IMR-90 (cell line): ENCODE measurements at regions not wholly inside any gene's neighbourhood (a gene's known extent, or its start where the extent isn't known, plus 50 kb on each side); places are given as distances from the start of the nearest gene placed in this dataset.
A peak's percentile ranks its signal among the peaks of the same experiment; 100 is the strongest.

Source experiments
- ATAC-seq: fragments of 200-7000 bp; cut with Tn5 transposase; 2 replicates; pipeline ENCODE4 v1.9.1; 2020; ENCODE audit warnings: low read depth, mild to moderate bottlenecking, moderate library complexity
- BruUV-seq: library from RNA; stranded (reverse); fragments of 400-500 nt; replicated peaks from 2 replicates; lab custom pipeline; 2021; lab: Mats Ljungman, UMichigan
- CTCF ChIA-PET: fragments of 300-600 bp; formaldehyde crosslinking; extraction: SDS; loops from one replicate; lab custom pipeline; 2021; ENCODE audit warnings: antibody characterized with exemption; lab: Yijun Ruan, JAX
- POLR2A ChIA-PET: fragments of 300-600 bp; sonication (Branson Sonifier 250); formaldehyde crosslinking; loops from one replicate; lab custom pipeline; 2022; ENCODE audit warnings: antibody characterized with exemption; ENCODE audit not compliant: unreplicated experiment; lab: Charles Lee
- DNase-seq: peaks from one replicate; pipeline ENCODE4 v3.0.0; 2013
- H2AFZ ChIP-seq: replicated peaks from 2 replicates; pipeline ENCODE3; 2013; ENCODE audit warnings: low read length, mild to moderate bottlenecking; ENCODE audit not compliant: poor library complexity
- H2AK5ac ChIP-seq: 2 replicates; pipeline ENCODE4 v1.6.1; 2013; ENCODE audit warnings: low read depth, low read length, inconsistent platforms
- H2AK9ac ChIP-seq: replicated peaks from 2 replicates; pipeline ENCODE3; 2013; ENCODE audit warnings: mild to moderate bottlenecking, low read depth, low read length, moderate library complexity; ENCODE audit not compliant: poor library complexity
- H2BK120ac ChIP-seq: 2 replicates; pipeline ENCODE4 v1.6.1; 2013; ENCODE audit warnings: low read depth, low read length, inconsistent platforms
- H2BK15ac ChIP-seq: 3 replicates; pipeline ENCODE4 v1.6.1; 2013; ENCODE audit warnings: low read depth, low read length, inconsistent platforms
- H2BK20ac ChIP-seq: 2 replicates; pipeline ENCODE4 v1.6.1; 2013; ENCODE audit warnings: low read depth, mild to moderate bottlenecking, inconsistent platforms, low read length, moderate library complexity
- H2BK5ac ChIP-seq: 2 replicates; pipeline ENCODE4 v1.6.1; 2013; ENCODE audit warnings: mild to moderate bottlenecking, low read depth, low read length, inconsistent platforms; ENCODE audit not compliant: poor library complexity, severe bottlenecking
- H3K14ac ChIP-seq: replicated peaks from 2 replicates; pipeline ENCODE4 v1.6.1; 2013; ENCODE audit warnings: low read depth, low read length, inconsistent platforms
- H3K18ac ChIP-seq: 2 replicates; pipeline ENCODE4 v1.6.1; 2013; ENCODE audit warnings: low read depth, low read length, control low read depth
- H3K23ac ChIP-seq: 2 replicates; pipeline ENCODE4 v1.6.1; 2013; ENCODE audit warnings: low read depth, low read length, inconsistent platforms
- H3K27ac ChIP-seq: 2 replicates; pipeline ENCODE4 v1.5.1; 2013; ENCODE audit warnings: mild to moderate bottlenecking, control low read depth, low read length; ENCODE audit not compliant: insufficient read depth
- H3K27me3 ChIP-seq: 2 replicates; pipeline ENCODE4 v1.6.1; 2013; ENCODE audit warnings: low read length; ENCODE audit not compliant: control insufficient read depth, insufficient read depth
- H3K36me3 ChIP-seq: 2 replicates; pipeline ENCODE4 v1.6.1; 2013; ENCODE audit warnings: low read length, mixed read lengths; ENCODE audit not compliant: control insufficient read depth, insufficient read depth
- H3K4ac ChIP-seq: 2 replicates; pipeline ENCODE4 v1.6.1; 2013; ENCODE audit warnings: low read depth, low read length, inconsistent platforms
- H3K4me1 ChIP-seq: 2 replicates; pipeline ENCODE4 v1.6.1; 2013; ENCODE audit warnings: low read length, mixed read lengths; ENCODE audit not compliant: control insufficient read depth, insufficient read depth
- H3K4me2 ChIP-seq: 2 replicates; pipeline ENCODE4 v1.6.1; 2013; ENCODE audit warnings: low read depth, mild to moderate bottlenecking, control low read depth, low read length, moderate library complexity
- H3K4me3 ChIP-seq: 2 replicates; pipeline ENCODE4 v1.5.1; 2013; ENCODE audit warnings: low read depth, mild to moderate bottlenecking, control low read depth, low read length, moderate library complexity; ENCODE audit not compliant: insufficient read depth
- H3K56ac ChIP-seq: 2 replicates; pipeline ENCODE4 v1.6.1; 2013; ENCODE audit warnings: low read length, inconsistent platforms; ENCODE audit not compliant: insufficient read depth; ENCODE audit errors: extremely low read depth
- H3K79me1 ChIP-seq, 2 experiments: 2 replicates each; pipeline ENCODE4 v1.6.1; 2013; ENCODE audit warnings: low read length in 2 of 2, inconsistent platforms in 1 of 2, low read depth in 1 of 2
- H3K9ac ChIP-seq: 2 replicates; pipeline ENCODE4 v1.6.1; 2013; ENCODE audit warnings: low read depth, low read length, control low read depth
- H3K9me1 ChIP-seq: 2 replicates; pipeline ENCODE4 v1.6.1; 2013; ENCODE audit warnings: low read length, inconsistent platforms; ENCODE audit not compliant: insufficient read depth
- H3K9me3 ChIP-seq: 2 replicates; pipeline ENCODE4 v1.6.1; 2013; ENCODE audit warnings: low read length; ENCODE audit not compliant: control insufficient read depth, insufficient read depth
- H4K20me1 ChIP-seq: 2 replicates; pipeline ENCODE4 v1.6.1; 2013; ENCODE audit warnings: low read length, inconsistent platforms; ENCODE audit not compliant: insufficient read depth
- H4K5ac ChIP-seq: 2 replicates; pipeline ENCODE4 v1.6.1; 2013; ENCODE audit warnings: mild to moderate bottlenecking, low read depth, low read length, control low read depth
- H4K8ac ChIP-seq, 2 experiments: 2 replicates each; pipeline ENCODE4 v1.6.1; 2013; ENCODE audit warnings: low read depth in 2 of 2, low read length in 2 of 2, control low read depth in 1 of 2, inconsistent platforms in 1 of 2
- H4K91ac ChIP-seq: 2 replicates; pipeline ENCODE4 v1.6.1; 2013; ENCODE audit warnings: low read depth, low read length, inconsistent platforms; ENCODE audit not compliant: insufficient read depth
- CTCF ChIP-seq: conservative IDR thresholded peaks from 2 replicates; pipeline ENCODE4 v1.5.1; 2012; ENCODE audit warnings: mild to moderate bottlenecking, low read depth, low read length, improper control_type of control experiment
- RFX5 ChIP-seq: IDR thresholded peaks from 2 replicates; pipeline ENCODE4 v1.8.0; 2012; ENCODE audit warnings: low read depth, mild to moderate bottlenecking, low read length, moderate library complexity
- USF2 ChIP-seq: fragments of 150-350 bp; IDR thresholded peaks from 2 replicates; pipeline ENCODE4 v1.6.1; 2017; ENCODE audit warnings: mild to moderate bottlenecking, antibody characterized with exemption, low read length, low read depth
- WGBS, 2 experiments: methylation state at CpG; one replicate each; pipeline versions ENCODE4 v1.1.5 to v1.1.7; 2013; ENCODE audit warnings: missing lambda C conversion rate in 2 of 2; ENCODE audit not compliant: insufficient read length in 1 of 2; ENCODE audit errors: extremely low coverage in 2 of 2; 5-methylcytosine and 5-hydroxymethylcytosine counted together
- dilution Hi-C: fragments of 300-500 bp; cut with HindIII; formaldehyde crosslinking; loops from one replicate; pipeline ENCODE4 v1.14.3; 2018; ENCODE audit warnings: low sequenced_read_pairs; ENCODE audit not compliant: unreplicated experiment
- in situ Hi-C: fragments of 300-500 bp; cut with MboI; formaldehyde crosslinking; loops from 3 replicates; pipeline ENCODE4 v1.14.3; 2019; ENCODE audit warnings: low sequenced_read_pairs, inconsistent platforms, mixed read lengths
- intact Hi-C: fragments of 100-400 bp; cut with micrococcal nuclease; formaldehyde crosslinking; loops from 2 replicates; pipeline ENCODE4 v1.10.0; 2022

GRCh38 chr12:43011383-43011926 lies 421.9 kb upstream of the PRICKLE1 start:
- Histone ChIP-seq H4K91ac (no peak overlapping the region), H3K36me3 (no peaks in the 10 kb centered on the region), H2BK20ac (no peak overlapping the region), H3K9ac (no peak overlapping the region), H3K27ac (no peak overlapping the region), H4K8ac (no peak overlapping the region), H3K18ac (no peak overlapping the region), H3K79me1 (no peaks in the 10 kb centered on the region), H3K23ac (no peak overlapping the region), H4K20me1 (no peaks in the 10 kb centered on the region), H3K9me1 (no peaks in the 10 kb centered on the region), H2AK9ac (no peak overlapping the region), H2BK120ac (no peak overlapping the region), H3K4me1 (no peaks in the 10 kb centered on the region), H2BK15ac (no peak overlapping the region), H2AFZ (no peak overlapping the region), H3K27me3 (no peaks in the 10 kb centered on the region), H3K56ac (no peak overlapping the region), H3K4me3 (no peak overlapping the region), H4K5ac (peak overlapping the region; percentile 69), H3K4ac (no peak overlapping the region), H2AK5ac (no peak overlapping the region), H3K9me3 (no peaks in the 10 kb centered on the region; the same call in 1 of the 2 replicates), H2BK5ac (no peak overlapping the region), H3K4me2 (no peak overlapping the region), H3K14ac (no peak overlapping the region)
- no TSS peak for BruUV-seq
- POLR2A ChIA-PET = no interaction called here
- no peak for TF ChIP-seq USF2
- TF ChIP-seq RFX5 = no peak
- no peak for TF ChIP-seq CTCF
- no CpG with 5 or more reads among the region's 2 CpGs for WGBS, 2 experiments
- dilution Hi-C loops (no loop called here), in situ Hi-C loops (no loop called here), intact Hi-C loops (no loop called here)
- ATAC-seq (no peak), DNase-seq (no peak)
- CTCF ChIA-PET = interaction anchor here (0.6 kb wide), 1 partner anchor 346 kb away, joined by 4 read pairs; no protein-coding TSS in a partner anchor
